Activated CD8-positive, alpha-beta T cell treated with anti-CD3 and anti-CD28 coated beads for 36 hours (primary cell): ENCODE measurements at regions not wholly inside any gene's neighbourhood (a gene's known extent, or its start where the extent isn't known, plus 50 kb on each side); places are given as distances from the start of the nearest gene placed in this dataset.

ENCODE experiments used
- ATAC-seq: fragments of 200-7000 bp; cut with Tn5 transposase; one replicate; pipeline ENCODE4 v1.10.0; 2021; ENCODE audit warnings: mild to moderate bottlenecking, moderate library complexity
- CTCF ChIA-PET: fragments of 350-600 bp; sonication (Branson Sonifier 250); formaldehyde crosslinking; loops from one replicate; lab custom pipeline; 2021; ENCODE audit warnings: antibody characterized with exemption; lab: Charles Lee
- POLR2A ChIA-PET: fragments of 350-600 bp; sonication (Branson Sonifier 250); formaldehyde crosslinking; loops from one replicate; lab custom pipeline; 2021; ENCODE audit warnings: antibody characterized with exemption; lab: Charles Lee
- DNase-seq: peaks from one replicate; pipeline ENCODE4 v3.0.0-alpha.2; 2020
- H3K27ac Mint-ChIP-seq: one replicate; pipeline ENCODE4 v1.8.0; 2021; ENCODE audit warnings: mild to moderate bottlenecking, mixed read lengths
- H3K27me3 Mint-ChIP-seq: one replicate; pipeline ENCODE4 v1.8.0; 2021; ENCODE audit warnings: mixed read lengths
- H3K36me3 Mint-ChIP-seq: one replicate; pipeline ENCODE4 v1.8.0; 2021; ENCODE audit warnings: low read depth, mixed read lengths
- H3K4me1 Mint-ChIP-seq: one replicate; pipeline ENCODE4 v1.8.0; 2021; ENCODE audit warnings: low read depth, mixed read lengths
- H3K4me3 Mint-ChIP-seq: one replicate; pipeline ENCODE4 v1.8.0; 2021; ENCODE audit warnings: mild to moderate bottlenecking, moderate library complexity, mixed read lengths
- H3K9me3 Mint-ChIP-seq: one replicate; pipeline ENCODE4 v1.8.0; 2021; ENCODE audit warnings: mixed read lengths
- CTCF ChIP-seq: fragments of 200-600 bp; IDR thresholded peaks from one replicate; pipeline ENCODE4 v1.8.0; 2022; ENCODE audit warnings: antibody characterized with exemption, mild to moderate bottlenecking
- intact Hi-C: fragments of 100-400 bp; cut with micrococcal nuclease; formaldehyde crosslinking; loops from one replicate; pipeline ENCODE4 v1.10.0; 2022

DNA sequence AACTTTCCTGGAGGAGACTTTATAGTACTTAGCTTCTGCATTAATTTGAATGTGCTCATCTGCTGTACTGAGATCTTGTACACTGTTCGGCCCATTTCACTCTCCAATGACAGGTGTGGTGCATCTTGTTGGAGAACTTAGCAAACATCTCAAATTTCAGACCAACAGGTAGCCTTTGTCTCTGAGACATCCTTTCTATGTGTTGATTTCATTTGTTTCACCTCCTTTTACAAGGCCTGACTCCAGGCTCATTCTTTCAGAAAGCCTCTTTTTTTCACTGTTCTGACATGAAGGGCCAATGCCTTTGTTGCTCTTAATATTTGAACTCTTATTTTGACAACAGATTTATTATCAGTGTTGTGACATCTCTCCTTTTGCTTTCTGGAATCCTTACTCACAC lies 271.8 kb upstream of the FANCL start:
- TF ChIP-seq CTCF, result no peak
- Mint-ChIP-seq H3K27me3 (no peaks in the 10 kb centered on the region), H3K9me3 (no peaks in the 10 kb centered on the region), H3K4me1 (no peaks in the 10 kb centered on the region), H3K4me3 (no peak overlapping the region), H3K36me3 (no peaks in the 10 kb centered on the region), H3K27ac (no peak overlapping the region)
- intact Hi-C loops, result no loop called here
- ChIA-PET POLR2A (no interaction called here), CTCF (no interaction called here)
- ATAC-seq (no peak), DNase-seq (no peak)

DNA sequence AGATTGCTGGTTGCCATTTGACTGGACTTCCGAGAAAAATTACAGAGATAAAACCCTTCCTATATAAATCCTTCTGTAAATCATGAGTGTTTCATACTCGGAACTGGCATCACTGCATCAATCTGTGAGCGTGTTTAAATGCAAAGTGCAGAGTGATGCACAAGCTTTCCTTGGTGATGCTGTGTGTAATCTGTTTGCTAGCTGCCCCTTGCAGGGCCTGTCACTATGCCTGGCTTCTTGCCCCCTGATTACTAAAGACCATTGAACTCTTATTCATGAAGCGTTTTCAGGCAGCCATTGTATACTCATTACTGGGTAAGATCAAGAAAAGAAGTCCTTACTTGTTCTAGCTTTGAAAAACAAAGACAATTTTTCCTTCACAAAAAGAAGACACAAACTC lies 266.9 kb upstream of the FANCL start:
- Mint-ChIP-seq H3K4me3 (no peak overlapping the region), H3K27me3 (no peaks in the 10 kb centered on the region), H3K27ac (no peak overlapping the region), H3K4me1 (no peaks in the 10 kb centered on the region), H3K9me3 (no peaks in the 10 kb centered on the region), H3K36me3 (no peaks in the 10 kb centered on the region)
- intact Hi-C loops, result no loop called here
- POLR2A ChIA-PET, result no interaction called here
- CTCF ChIA-PET, result no interaction called here
- DNase-seq (no peak), ATAC-seq (no peak)
- TF ChIP-seq CTCF, result no peak

- ATAC-seq (no peak), DNase-seq (no peak)
- intact Hi-C loops, result no loop called here
Measured at GRCh38 chr2:58503918-58504317, 262.8 kb upstream of the FANCL start.

DNA sequence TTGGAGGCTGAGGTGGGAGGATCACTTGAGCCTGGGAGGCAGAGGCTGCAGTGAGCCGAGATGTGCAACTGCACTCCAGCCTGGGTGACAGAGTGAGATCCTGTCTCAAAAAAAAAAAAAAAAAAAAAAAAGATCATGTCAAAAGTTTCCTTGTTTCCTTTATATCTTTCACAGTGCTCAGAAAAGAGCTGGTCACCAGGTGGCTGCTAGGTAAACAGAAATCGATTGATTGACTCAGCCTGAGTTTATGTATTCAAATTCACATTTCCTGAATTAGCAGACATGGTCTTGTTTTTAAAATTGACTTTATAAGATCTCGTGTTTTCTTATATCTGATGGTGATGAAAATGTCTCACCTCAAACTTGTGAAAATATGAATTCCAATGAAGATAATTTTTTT lies 261.8 kb upstream of the FANCL start:
- ATAC-seq (no peak), DNase-seq (no peak)
- intact Hi-C loops, result no loop called here
- no peak overlapping the region for H3K4me3 Mint-ChIP-seq
- CTCF ChIA-PET, result no interaction called here
- no peak for TF ChIP-seq CTCF
- no peaks in the 10 kb centered on the region for H3K9me3 Mint-ChIP-seq
- H3K4me1 Mint-ChIP-seq, result no peaks in the 10 kb centered on the region
- POLR2A ChIA-PET, result no interaction called here
- no peak overlapping the region for H3K27ac Mint-ChIP-seq
- peaks cover 2% of the 10 kb centered on the region for H3K27me3 Mint-ChIP-seq
- H3K36me3 Mint-ChIP-seq, result no peaks in the 10 kb centered on the region

More at GRCh38 chr2:58503918-58504317, 262.8 kb upstream of the FANCL start:
- no peak overlapping the region for H3K4me3 Mint-ChIP-seq
- CTCF ChIA-PET, result no interaction called here
- POLR2A ChIA-PET, result no interaction called here
- H3K4me1 Mint-ChIP-seq, result no peaks in the 10 kb centered on the region
- H3K27me3 Mint-ChIP-seq, result peaks cover 2% of the 10 kb centered on the region
- no peak for TF ChIP-seq CTCF
- H3K36me3 Mint-ChIP-seq, result no peaks in the 10 kb centered on the region
- no peak overlapping the region for H3K27ac Mint-ChIP-seq
- no peaks in the 10 kb centered on the region for H3K9me3 Mint-ChIP-seq

- CTCF ChIA-PET, result no interaction called here
- no peak overlapping the region for H3K27ac Mint-ChIP-seq
- DNase-seq, result no peak
- intact Hi-C loops, result no loop called here
- H3K36me3 Mint-ChIP-seq, result no peaks in the 10 kb centered on the region
- no peak overlapping the region for H3K4me3 Mint-ChIP-seq
- POLR2A ChIA-PET, result no interaction called here
- no peak for TF ChIP-seq CTCF
- peaks cover 2% of the 10 kb centered on the region for H3K27me3 Mint-ChIP-seq
- no peak for ATAC-seq
- no peaks in the 10 kb centered on the region for H3K9me3 Mint-ChIP-seq
- no peaks in the 10 kb centered on the region for H3K4me1 Mint-ChIP-seq
Measured at GRCh38 chr2:58501371-58502160, 260.4 kb upstream of the FANCL start.
